ENCODE measurements at regions not wholly inside any gene's neighbourhood (a gene's known extent, or its start where the extent isn't known, plus 50 kb on each side); places are given as distances from the start of the nearest gene placed in this dataset.

DNA sequence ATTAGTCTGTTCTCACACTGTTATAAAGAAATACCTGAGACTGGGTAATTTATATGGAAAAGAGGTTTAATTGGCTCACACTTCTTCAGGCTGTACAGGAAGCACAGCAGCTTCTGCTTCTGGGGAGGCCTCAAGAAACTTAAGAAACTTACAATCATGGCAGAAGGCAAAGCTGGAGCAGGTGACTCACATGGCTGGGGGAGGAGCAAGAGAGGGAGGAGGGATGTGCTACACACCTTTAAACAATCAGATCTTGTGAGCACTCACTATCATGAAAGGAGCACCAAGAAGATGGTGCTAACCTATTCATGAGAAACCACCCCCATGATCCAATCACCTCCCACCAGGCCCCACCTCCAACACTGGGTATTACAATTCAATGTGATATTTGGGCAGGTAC lies 381.6 kb downstream of the ETS1 start:
- no peak for TF ChIP-seq EZH2 (IDR thresholded peaks at IDR 0.05; ENCODE audit: insufficient read depth, low read length)
- TF ChIP-seq, protein P1, sequence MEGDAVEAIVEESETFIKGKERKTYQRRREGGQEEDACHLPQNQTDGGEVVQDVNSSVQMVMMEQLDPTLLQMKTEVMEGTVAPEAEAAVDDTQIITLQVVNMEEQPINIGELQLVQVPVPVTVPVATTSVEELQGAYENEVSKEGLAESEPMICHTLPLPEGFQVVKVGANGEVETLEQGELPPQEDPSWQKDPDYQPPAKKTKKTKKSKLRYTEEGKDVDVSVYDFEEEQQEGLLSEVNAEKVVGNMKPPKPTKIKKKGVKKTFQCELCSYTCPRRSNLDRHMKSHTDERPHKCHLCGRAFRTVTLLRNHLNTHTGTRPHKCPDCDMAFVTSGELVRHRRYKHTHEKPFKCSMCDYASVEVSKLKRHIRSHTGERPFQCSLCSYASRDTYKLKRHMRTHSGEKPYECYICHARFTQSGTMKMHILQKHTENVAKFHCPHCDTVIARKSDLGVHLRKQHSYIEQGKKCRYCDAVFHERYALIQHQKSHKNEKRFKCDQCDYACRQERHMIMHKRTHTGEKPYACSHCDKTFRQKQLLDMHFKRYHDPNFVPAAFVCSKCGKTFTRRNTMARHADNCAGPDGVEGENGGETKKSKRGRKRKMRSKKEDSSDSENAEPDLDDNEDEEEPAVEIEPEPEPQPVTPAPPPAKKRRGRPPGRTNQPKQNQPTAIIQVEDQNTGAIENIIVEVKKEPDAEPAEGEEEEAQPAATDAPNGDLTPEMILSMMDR (IDR thresholded peaks at IDR 0.05; ENCODE audit: insufficient read depth, low read depth, low read length): no peak

Measured in astrocyte (in vitro differentiated cells and primary cell).